Large intestine (tissue), 3 donors: ENCODE measurements at regions not wholly inside any gene's neighbourhood (a gene's known extent, or its start where the extent isn't known, plus 50 kb on each side); places are given as distances from the start of the nearest gene placed in this dataset.

Source experiments
- DNase-seq, 2 donors: peaks; one replicate each; pipeline versions ENCODE4 v3.0.0 to v3.0.0-alpha.2; 2013
- H3K27ac ChIP-seq: one replicate; pipeline ENCODE4 v1.5.1; 2013; ENCODE audit warnings: low read length
- H3K27me3 ChIP-seq: 2 replicates; pipeline ENCODE4 v1.6.1; 2013; ENCODE audit warnings: low read length; ENCODE audit not compliant: control insufficient read depth, insufficient read depth
- H3K36me3 ChIP-seq: 2 replicates; pipeline ENCODE4 v1.6.1; 2013; ENCODE audit warnings: low read length; ENCODE audit not compliant: control insufficient read depth, insufficient read depth
- H3K4me1 ChIP-seq: one replicate; pipeline ENCODE4 v1.6.1; 2013; ENCODE audit warnings: low read length; ENCODE audit not compliant: control insufficient read depth, insufficient read depth
- H3K4me3 ChIP-seq: one replicate; pipeline ENCODE4 v1.5.1; 2013; ENCODE audit warnings: low read length
- H3K9me3 ChIP-seq: one replicate; pipeline ENCODE4 v1.6.1; 2013; ENCODE audit warnings: mild to moderate bottlenecking, low read depth, low read length, moderate library complexity; ENCODE audit not compliant: control insufficient read depth
- WGBS: methylation state at CpG from one replicate; pipeline ENCODE4 v1.1.5; 2013; ENCODE audit warnings: low lambda C conversion rate; ENCODE audit not compliant: insufficient coverage; 5-methylcytosine and 5-hydroxymethylcytosine counted together

- Histone ChIP-seq H3K4me1 (peaks cover 20% of the 10 kb centered on the region), H3K36me3 (no peaks in the 10 kb centered on the region), H3K27ac (peak overlapping the region; percentile 87), H3K27me3 (no peaks in the 10 kb centered on the region), H3K9me3 (no peaks in the 10 kb centered on the region), H3K4me3 (no peak overlapping the region)
- peak; percentile 34 to 72 for DNase-seq
These were observed 172.9 kb upstream of the SOX11 start for GRCh38 chr2:5519286-5519685.

DNA sequence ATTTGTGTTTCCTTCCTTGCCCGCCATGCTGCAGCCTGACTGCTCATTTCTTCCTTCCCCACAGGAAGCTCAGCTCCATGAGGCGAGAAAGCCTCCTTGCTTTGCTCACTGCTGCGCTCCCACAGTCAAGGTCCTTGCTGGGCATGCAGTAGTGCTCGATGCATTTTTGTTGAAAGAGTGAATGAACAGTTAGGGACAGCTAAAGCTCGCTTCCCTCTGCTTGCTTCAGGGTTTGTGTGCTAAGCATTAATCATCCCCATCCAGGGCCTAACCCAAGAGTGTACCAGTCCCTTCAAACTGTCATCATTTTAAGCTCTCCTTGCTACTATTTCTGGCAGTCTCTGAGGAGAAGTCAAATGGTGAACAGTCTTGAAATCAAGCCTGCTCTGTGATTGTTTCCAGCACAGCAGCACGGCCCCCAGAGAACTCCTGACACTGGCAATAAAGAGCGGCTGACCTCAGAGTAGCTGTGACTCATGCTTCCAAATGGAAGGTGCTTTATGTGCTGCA, 171.7 kb upstream of the SOX11 start:
- H3K27ac ChIP-seq: peak overlapping the region; percentile 87

DNA sequence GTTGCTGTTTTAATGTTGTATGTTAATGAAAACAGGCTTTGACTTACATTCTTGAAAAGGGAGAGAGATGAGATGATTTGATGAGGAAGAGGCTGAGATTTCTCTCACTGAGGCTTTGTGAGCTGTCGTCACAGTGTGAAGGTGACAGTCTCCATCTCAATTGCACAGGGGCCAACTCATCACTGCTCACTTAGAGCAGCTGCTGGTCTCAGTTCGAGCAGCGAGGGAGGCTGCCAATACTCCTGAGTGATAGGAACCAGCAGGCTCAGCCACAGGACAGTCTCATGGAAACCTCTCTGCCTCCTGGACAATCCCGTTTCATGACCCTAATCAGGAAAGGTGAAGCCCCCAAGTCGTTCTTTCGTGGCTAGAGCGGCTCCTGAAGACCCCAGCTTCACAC, 170.7 kb upstream of the SOX11 start:
- Histone ChIP-seq H3K4me1 (peaks cover 20% of the 10 kb centered on the region), H3K27me3 (no peaks in the 10 kb centered on the region), H3K27ac (peak overlapping the region; percentile 87), H3K9me3 (no peaks in the 10 kb centered on the region), H3K4me3 (no peak overlapping the region), H3K36me3 (no peaks in the 10 kb centered on the region)
- no peak for DNase-seq
- no CpG with 5 or more reads among the region's 7 CpGs for WGBS

More for the DNA sequence above, 171.7 kb upstream of the SOX11 start:
- peak; percentile 84 to 93 for DNase-seq
- no peak overlapping the region for H3K4me3 ChIP-seq
- H3K4me1 ChIP-seq: peaks cover 20% of the 10 kb centered on the region
- H3K36me3 ChIP-seq: no peaks in the 10 kb centered on the region
- no peaks in the 10 kb centered on the region for H3K9me3 ChIP-seq
- WGBS: 0% methylated on average over 1 of the region's 7 CpGs
- no peaks in the 10 kb centered on the region for H3K27me3 ChIP-seq

GRCh38 chr2:5524551-5524950, 167.6 kb upstream of the SOX11 start:
- no CpG with 5 or more reads among the region's 1 CpG for WGBS
- Histone ChIP-seq H3K9me3 (no peaks in the 10 kb centered on the region), H3K27ac (no peak overlapping the region), H3K36me3 (no peaks in the 10 kb centered on the region), H3K27me3 (peaks cover 2% of the 10 kb centered on the region), H3K4me1 (peaks cover 15% of the 10 kb centered on the region), H3K4me3 (no peak overlapping the region)
- no peak for DNase-seq

DNA sequence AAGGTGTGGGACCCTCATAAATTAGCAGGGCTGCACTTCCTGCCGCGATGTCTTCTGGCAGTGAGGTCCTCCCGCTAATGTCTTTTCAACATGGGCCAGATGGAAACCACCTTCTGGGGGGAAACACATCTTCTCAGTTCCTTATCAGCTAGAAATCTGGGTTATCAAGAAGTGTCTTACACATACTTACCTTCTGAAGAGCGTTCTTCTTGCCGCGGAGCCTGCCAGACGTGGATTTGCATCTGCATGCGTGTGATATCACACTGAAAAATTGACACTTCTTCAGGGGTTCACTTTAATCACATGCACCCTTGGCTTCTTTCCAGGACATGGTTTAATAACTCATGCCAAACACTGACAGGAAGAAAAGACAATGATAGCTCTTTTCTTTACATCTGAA, 163.5 kb upstream of the SOX11 start:
- 80% methylated on average over 2 of the region's 8 CpGs for WGBS
- Histone ChIP-seq H3K36me3 (no peaks in the 10 kb centered on the region), H3K4me3 (no peak overlapping the region)

DNA sequence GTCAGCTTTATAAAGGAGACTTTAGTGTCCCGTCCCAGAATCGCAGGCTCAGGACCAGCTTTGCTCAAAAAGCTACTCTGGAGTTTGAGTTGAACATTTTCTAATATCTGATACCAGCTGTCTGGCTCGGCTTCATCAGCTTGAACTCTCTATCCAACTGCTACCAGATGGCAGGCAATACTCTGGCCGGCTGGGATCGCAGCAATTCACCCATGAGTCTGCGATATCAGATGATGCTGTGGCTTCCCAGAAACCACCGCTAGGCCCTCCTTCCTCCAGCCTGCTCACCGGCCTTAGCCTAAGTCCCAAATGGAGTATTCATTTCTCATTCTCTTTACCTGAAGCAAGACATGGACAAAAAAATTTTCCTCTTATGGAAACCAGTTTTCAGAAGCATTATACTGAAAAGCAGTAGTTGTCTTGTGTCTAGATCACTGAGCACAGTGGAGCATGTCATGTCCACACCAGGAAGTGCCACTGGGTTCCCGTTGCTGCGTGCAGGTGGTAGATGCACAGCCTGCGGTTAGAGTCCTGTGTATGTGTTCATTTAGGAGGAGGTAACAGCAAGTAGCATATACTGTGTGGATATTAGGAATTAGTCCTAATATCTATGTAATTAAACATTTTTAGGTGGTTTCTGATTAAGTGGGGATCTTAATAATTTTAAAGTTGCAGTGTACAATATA, 162.0 kb upstream of the SOX11 start:
- H3K4me3 ChIP-seq: no peak overlapping the region
- WGBS: no CpG with 5 or more reads among the region's 11 CpGs
- H3K27ac ChIP-seq: no peak overlapping the region
- no peaks in the 10 kb centered on the region for H3K4me1 ChIP-seq
- peaks cover 2% of the 10 kb centered on the region for H3K27me3 ChIP-seq
- no peaks in the 10 kb centered on the region for H3K9me3 ChIP-seq
- H3K36me3 ChIP-seq: no peaks in the 10 kb centered on the region
- DNase-seq: no peak

More for the DNA sequence above, 163.5 kb upstream of the SOX11 start:
- Histone ChIP-seq H3K4me1 (no peaks in the 10 kb centered on the region), H3K9me3 (no peaks in the 10 kb centered on the region), H3K27ac (no peak overlapping the region), H3K27me3 (peaks cover 2% of the 10 kb centered on the region)
- DNase-seq: no peak

DNA sequence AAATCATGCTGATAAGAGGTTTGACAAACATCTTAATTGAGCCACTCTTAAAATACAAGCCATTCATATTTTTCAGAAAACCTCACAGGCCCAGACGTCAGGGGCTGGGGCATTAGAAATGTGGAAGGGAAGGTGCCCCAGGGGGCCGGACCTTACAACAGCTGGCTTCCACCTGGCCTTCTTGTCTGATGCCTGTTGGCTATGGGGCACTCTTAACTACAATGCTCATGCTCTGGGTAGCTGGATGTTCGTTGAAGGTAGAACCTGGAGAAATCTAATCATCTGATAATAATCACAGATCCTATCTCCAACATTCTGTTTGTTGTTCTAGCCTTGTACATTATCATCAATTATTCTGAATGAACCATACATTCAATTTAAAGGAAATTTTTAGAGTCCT, 156.9 kb upstream of the SOX11 start:
- WGBS: no CpG with 5 or more reads among the region's 3 CpGs
- no peak overlapping the region for H3K4me3 ChIP-seq
- H3K27ac ChIP-seq: no peak overlapping the region
- no peak for DNase-seq
- H3K36me3 ChIP-seq: no peaks in the 10 kb centered on the region
- H3K9me3 ChIP-seq: no peaks in the 10 kb centered on the region
- H3K4me1 ChIP-seq: peaks cover 10% of the 10 kb centered on the region
- H3K27me3 ChIP-seq: no peaks in the 10 kb centered on the region

GRCh38 chr2:5537180-5537688, 154.9 kb upstream of the SOX11 start:
- Histone ChIP-seq H3K4me1 (peaks cover 10% of the 10 kb centered on the region), H3K27ac (no peak overlapping the region), H3K4me3 (no peak overlapping the region), H3K9me3 (no peaks in the 10 kb centered on the region), H3K27me3 (no peaks in the 10 kb centered on the region), H3K36me3 (no peaks in the 10 kb centered on the region)
- no peak for DNase-seq
- WGBS: 67% methylated on average over 1 of the region's 2 CpGs

GRCh38 chr2:5538313-5538712, 153.9 kb upstream of the SOX11 start:
- H3K27ac ChIP-seq: no peak overlapping the region
- WGBS: no CpG with 5 or more reads among the region's 1 CpG

GRCh38 chr2:5538772-5539171, 153.4 kb upstream of the SOX11 start:
- no peak for DNase-seq
- no peak overlapping the region for H3K27ac ChIP-seq
- WGBS: no CpG with 5 or more reads among the region's 8 CpGs

More at GRCh38 chr2:5538313-5538712, 153.9 kb upstream of the SOX11 start:
- Histone ChIP-seq H3K27me3 (no peaks in the 10 kb centered on the region), H3K4me1 (peaks cover 10% of the 10 kb centered on the region), H3K4me3 (no peak overlapping the region), H3K36me3 (no peaks in the 10 kb centered on the region), H3K9me3 (no peaks in the 10 kb centered on the region)
- DNase-seq: no peak

More at GRCh38 chr2:5538772-5539171, 153.4 kb upstream of the SOX11 start:
- H3K9me3 ChIP-seq: peaks cover 1% of the 10 kb centered on the region
- no peak overlapping the region for H3K4me3 ChIP-seq
- H3K27me3 ChIP-seq: no peaks in the 10 kb centered on the region
- H3K36me3 ChIP-seq: no peaks in the 10 kb centered on the region
- H3K4me1 ChIP-seq: peaks cover 10% of the 10 kb centered on the region
